MCF 10A (cell line): ENCODE measurements at regions not wholly inside any gene's neighbourhood (a gene's known extent, or its start where the extent isn't known, plus 50 kb on each side); places are given as distances from the start of the nearest gene placed in this dataset.

Experiments used
- BruUV-seq: library from RNA; stranded (reverse); fragments of 400-500 nt; replicated peaks from 2 replicates; lab custom pipeline; 2021; lab: Mats Ljungman, UMichigan
- CTCF ChIA-PET: fragments of 300-600 bp; sonication (Branson Sonifier 250); formaldehyde crosslinking; extraction: SDS; loops from one replicate; lab custom pipeline; 2021; ENCODE audit warnings: antibody characterized with exemption, inconsistent platforms; lab: Yijun Ruan, JAX
- POLR2A ChIA-PET: fragments of 300-600, 350-650 bp; sonication (Branson Sonifier 250); formaldehyde crosslinking; extraction: SDS; loops from one replicate; lab custom pipeline; 2020; ENCODE audit warnings: antibody characterized with exemption, inconsistent platforms; lab: Yijun Ruan, JAX
- DNase-seq: peaks from one replicate; pipeline ENCODE4 v3.0.0-alpha.2; 2018; ENCODE audit not compliant: unreplicated experiment
- H3K27ac Mint-ChIP-seq: one replicate; pipeline ENCODE4 v1.8.0; 2022; ENCODE audit warnings: mild to moderate bottlenecking, low read depth, mixed read lengths; ENCODE audit not compliant: unreplicated experiment
- H3K27me3 Mint-ChIP-seq: one replicate; pipeline ENCODE4 v1.8.0; 2022; ENCODE audit warnings: mixed read lengths; ENCODE audit not compliant: insufficient read depth, unreplicated experiment
- H3K36me3 Mint-ChIP-seq: one replicate; pipeline ENCODE4 v1.8.0; 2022; ENCODE audit warnings: mild to moderate bottlenecking, moderate library complexity, mixed read lengths; ENCODE audit not compliant: insufficient read depth, unreplicated experiment
- H3K4me1 Mint-ChIP-seq: one replicate; pipeline ENCODE4 v1.8.0; 2022; ENCODE audit warnings: mixed read lengths; ENCODE audit not compliant: insufficient read depth, unreplicated experiment
- H3K4me3 Mint-ChIP-seq: one replicate; pipeline ENCODE4 v1.8.0; 2022; ENCODE audit warnings: mild to moderate bottlenecking, moderate library complexity, mixed read lengths; ENCODE audit not compliant: unreplicated experiment
- H3K9me3 Mint-ChIP-seq: one replicate; pipeline ENCODE4 v1.8.0; 2022; ENCODE audit warnings: mixed read lengths; ENCODE audit not compliant: unreplicated experiment
- CTCF ChIP-seq: fragments of 200-600 bp; IDR thresholded peaks from one replicate; pipeline ENCODE4 v1.8.0; 2022; ENCODE audit warnings: antibody characterized with exemption, mild to moderate bottlenecking; ENCODE audit not compliant: unreplicated experiment
- intact Hi-C: fragments of 100-400 bp; cut with micrococcal nuclease; formaldehyde crosslinking; loops from 2 replicates; pipeline ENCODE4 v1.14.1; 2022

DNA sequence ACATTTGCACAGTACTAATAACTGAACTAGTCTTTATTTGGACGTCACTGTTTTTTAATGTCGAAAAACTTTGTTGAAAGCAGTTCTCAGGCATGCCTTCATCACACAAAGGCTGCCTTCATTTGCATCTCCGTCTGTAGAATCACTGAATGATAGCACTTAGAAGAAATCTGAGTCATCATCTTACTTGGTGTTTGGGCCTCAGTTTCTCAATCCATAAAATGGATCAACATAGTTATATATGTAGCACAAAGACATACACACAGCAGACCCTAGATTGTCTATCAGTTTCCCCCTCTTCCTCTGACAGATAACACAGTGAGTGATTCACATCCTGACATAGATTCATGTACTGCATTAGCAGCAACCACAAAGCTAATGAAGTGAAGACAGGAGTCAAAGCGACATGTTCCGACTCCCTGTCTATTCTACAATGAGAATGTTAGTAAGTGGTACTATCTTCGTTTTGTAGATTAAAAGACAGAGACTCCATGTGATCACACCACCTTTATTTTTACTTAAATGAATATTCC, 80.4 kb upstream of the PDE10A start:
- intact Hi-C loops: no loop called here
- CTCF ChIA-PET: no interaction called here
- H3K4me1 Mint-ChIP-seq: no peaks in the 10 kb centered on the region
- H3K4me3 Mint-ChIP-seq: no peak overlapping the region
- POLR2A ChIA-PET: no interaction called here
- no peaks in the 10 kb centered on the region for H3K9me3 Mint-ChIP-seq
- H3K27ac Mint-ChIP-seq: no peak overlapping the region
- BruUV-seq: no TSS peak
- no peak for DNase-seq
- no peaks in the 10 kb centered on the region for H3K36me3 Mint-ChIP-seq
- no peak for TF ChIP-seq CTCF
- H3K27me3 Mint-ChIP-seq: no peaks in the 10 kb centered on the region

DNA sequence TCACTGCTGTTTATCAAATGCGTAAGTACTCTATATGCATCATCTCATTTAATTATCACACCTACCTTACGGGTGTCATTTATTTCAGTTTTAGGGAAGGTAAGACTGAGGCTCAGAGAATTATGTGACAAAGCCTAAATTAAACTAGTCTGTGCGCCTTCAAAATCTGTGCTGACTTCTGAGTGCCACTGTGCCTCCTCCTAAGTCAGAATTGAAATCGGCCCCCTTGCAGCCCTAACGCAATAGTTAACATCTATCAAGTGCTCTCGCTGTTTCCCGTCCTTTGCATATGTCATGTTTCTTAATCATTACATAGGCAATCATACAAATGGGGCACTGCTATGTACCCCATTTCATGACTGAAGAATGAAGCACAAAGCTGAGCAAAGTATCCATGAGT, 79.0 kb upstream of the PDE10A start:
- ChIA-PET CTCF (no interaction called here), POLR2A (no interaction called here)
- TF ChIP-seq CTCF: no peak
- intact Hi-C loops: no loop called here
- Mint-ChIP-seq H3K27ac (no peak overlapping the region), H3K9me3 (no peaks in the 10 kb centered on the region), H3K36me3 (no peaks in the 10 kb centered on the region), H3K27me3 (no peaks in the 10 kb centered on the region), H3K4me1 (no peaks in the 10 kb centered on the region), H3K4me3 (no peak overlapping the region)
- no peak for DNase-seq
- BruUV-seq: no TSS peak

GRCh38 chr6:165737396-165737795, 74.4 kb upstream of the PDE10A start:
- H3K4me1 Mint-ChIP-seq: no peaks in the 10 kb centered on the region
- BruUV-seq: no TSS peak

DNA sequence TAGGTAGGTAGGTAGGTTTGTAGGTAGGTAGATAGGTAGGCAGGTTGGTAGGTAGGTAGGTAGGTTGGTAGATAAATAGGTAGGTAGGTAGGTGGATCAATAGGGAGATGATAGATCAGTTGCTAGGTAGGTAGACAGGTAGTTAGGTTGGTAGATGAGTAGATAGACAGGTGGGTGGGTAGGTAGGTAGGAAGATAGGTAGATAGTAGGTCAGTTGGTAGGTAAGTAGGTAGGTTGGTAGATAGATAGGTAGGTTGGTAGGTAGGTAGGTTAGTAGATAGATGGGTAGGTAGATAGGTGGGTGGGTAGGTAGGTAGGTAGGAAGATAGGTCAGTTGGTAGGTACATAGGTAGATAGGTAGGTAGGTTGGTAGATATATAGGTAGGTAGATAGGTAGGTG, 72.0 kb upstream of the PDE10A start:
- no peak overlapping the region for H3K4me3 Mint-ChIP-seq
- CTCF ChIA-PET: interaction anchor here (0.5 kb wide), 1 partner anchor 255 kb away, joined by 3 read pairs; no protein-coding TSS in a partner anchor

More at GRCh38 chr6:165737396-165737795, 74.4 kb upstream of the PDE10A start:
- DNase-seq: no peak
- CTCF ChIA-PET: interaction anchor here (1.0 kb wide), 1 partner anchor 27 kb away, joined by 3 read pairs; no protein-coding TSS in a partner anchor
- intact Hi-C loops: no loop called here
- Mint-ChIP-seq H3K9me3 (no peaks in the 10 kb centered on the region), H3K27me3 (no peaks in the 10 kb centered on the region), H3K36me3 (no peaks in the 10 kb centered on the region), H3K27ac (no peak overlapping the region), H3K4me3 (no peak overlapping the region)
- no peak for TF ChIP-seq CTCF
- POLR2A ChIA-PET: no interaction called here

More for the DNA sequence above, 72.0 kb upstream of the PDE10A start:
- intact Hi-C loops: no loop called here
- no peak for DNase-seq
- H3K36me3 Mint-ChIP-seq: no peaks in the 10 kb centered on the region
- no peak overlapping the region for H3K27ac Mint-ChIP-seq
- no peaks in the 10 kb centered on the region for H3K4me1 Mint-ChIP-seq
- no peak for TF ChIP-seq CTCF
- H3K9me3 Mint-ChIP-seq: no peaks in the 10 kb centered on the region
- POLR2A ChIA-PET: no interaction called here
- H3K27me3 Mint-ChIP-seq: no peaks in the 10 kb centered on the region
- no TSS peak for BruUV-seq
